ENCODE measurements at regions not wholly inside any gene's neighbourhood (a gene's known extent, or its start where the extent isn't known, plus 50 kb on each side); places are given as distances from the start of the nearest gene placed in this dataset.
A peak's percentile ranks its signal among the peaks of the same experiment; 100 is the strongest.

DNA sequence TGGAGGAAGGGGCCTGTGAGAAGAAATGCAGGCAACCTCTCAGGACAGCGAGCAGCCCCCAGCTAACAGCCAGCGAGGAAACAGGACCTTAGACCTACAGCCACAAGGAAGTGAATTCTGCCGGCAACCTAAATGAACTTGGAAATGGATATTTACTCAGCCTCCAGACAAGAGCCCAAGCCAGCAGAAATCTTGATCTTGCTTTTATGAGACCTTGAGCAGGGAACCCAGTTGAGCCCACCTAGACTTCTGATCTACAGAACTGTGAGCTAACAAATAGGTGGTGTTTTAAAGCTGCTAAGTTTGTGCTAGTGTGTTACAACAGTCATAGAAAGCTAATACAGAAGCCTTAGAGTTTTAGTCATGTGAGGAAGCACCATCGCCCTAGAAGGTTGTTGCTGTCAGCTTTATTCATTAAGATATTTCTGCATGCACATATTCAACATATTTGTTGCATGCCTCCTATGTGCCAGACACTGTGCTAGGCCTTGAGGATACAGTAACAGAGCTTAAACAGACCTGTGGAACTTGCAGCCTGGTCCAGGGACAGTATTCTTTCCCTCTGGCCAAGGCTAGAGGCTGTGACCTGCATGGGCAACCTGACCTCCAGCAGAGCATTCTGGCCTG lies 50.3 kb downstream of the NALF2 start:
- intact Hi-C loops (cut with micrococcal nuclease; ENCODE audit: unreplicated experiment): no loop called here
- CTCF ChIA-PET: no interaction called here

DNA sequence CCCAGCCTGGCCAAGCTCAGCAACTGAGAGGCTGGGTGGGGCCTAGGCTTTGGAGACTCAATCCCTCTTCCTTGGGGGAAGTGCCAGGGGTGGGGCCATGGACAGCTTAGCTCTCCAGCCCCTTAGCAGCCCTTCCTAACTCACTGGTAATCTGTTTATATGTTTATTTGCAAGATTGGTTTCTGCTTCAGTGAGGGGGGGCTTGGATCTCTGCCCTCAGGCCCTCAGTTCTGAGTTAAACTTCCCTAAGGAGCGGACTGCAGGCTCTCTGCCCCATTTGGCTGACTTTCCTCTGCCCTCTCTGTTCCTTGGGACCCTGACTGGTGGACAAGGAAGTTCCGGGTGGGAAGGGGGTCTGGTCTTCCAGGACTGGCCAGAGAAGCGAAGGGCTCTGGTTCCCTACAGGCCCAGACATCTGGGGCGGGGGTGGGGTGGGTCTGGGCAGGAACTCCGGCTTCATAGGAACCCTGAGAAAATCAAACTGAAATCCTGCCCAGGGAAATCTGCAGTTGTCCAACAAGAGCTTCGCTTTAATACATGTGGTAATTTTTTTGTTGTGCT lies 51.4 kb downstream of the NALF2 start:
- Mint-ChIP-seq H3K27me3 (ENCODE audit: unreplicated experiment) (no peaks in the 10 kb centered on the region), H3K4me1 (ENCODE audit: low read depth, unreplicated experiment) (peaks cover 18% of the 10 kb centered on the region), H3K36me3 (ENCODE audit: insufficient read depth, unreplicated experiment) (peaks cover 4% of the 10 kb centered on the region), H3K9me3 (ENCODE audit: low read depth, unreplicated experiment) (no peaks in the 10 kb centered on the region), H3K4me3 (ENCODE audit: low read depth, unreplicated experiment) (no peak overlapping the region), H3K27ac (ENCODE audit: unreplicated experiment) (peak overlapping the region; percentile 52)
- TF ChIP-seq, protein P1, sequence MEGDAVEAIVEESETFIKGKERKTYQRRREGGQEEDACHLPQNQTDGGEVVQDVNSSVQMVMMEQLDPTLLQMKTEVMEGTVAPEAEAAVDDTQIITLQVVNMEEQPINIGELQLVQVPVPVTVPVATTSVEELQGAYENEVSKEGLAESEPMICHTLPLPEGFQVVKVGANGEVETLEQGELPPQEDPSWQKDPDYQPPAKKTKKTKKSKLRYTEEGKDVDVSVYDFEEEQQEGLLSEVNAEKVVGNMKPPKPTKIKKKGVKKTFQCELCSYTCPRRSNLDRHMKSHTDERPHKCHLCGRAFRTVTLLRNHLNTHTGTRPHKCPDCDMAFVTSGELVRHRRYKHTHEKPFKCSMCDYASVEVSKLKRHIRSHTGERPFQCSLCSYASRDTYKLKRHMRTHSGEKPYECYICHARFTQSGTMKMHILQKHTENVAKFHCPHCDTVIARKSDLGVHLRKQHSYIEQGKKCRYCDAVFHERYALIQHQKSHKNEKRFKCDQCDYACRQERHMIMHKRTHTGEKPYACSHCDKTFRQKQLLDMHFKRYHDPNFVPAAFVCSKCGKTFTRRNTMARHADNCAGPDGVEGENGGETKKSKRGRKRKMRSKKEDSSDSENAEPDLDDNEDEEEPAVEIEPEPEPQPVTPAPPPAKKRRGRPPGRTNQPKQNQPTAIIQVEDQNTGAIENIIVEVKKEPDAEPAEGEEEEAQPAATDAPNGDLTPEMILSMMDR (IDR thresholded peaks at IDR 0.05; ENCODE audit: unreplicated experiment): no peak
- CTCF ChIA-PET: no interaction called here
- no peak for DNase-seq
- BruUV-seq (replicated peaks): no TSS peak
- intact Hi-C loops (cut with micrococcal nuclease; ENCODE audit: unreplicated experiment): no loop called here

More for the DNA sequence above, 50.3 kb downstream of the NALF2 start:
- no TSS peak for BruUV-seq (replicated peaks)
- TF ChIP-seq, protein P1 (IDR thresholded peaks at IDR 0.05; ENCODE audit: unreplicated experiment): no peak
- no peak overlapping the region for H3K27ac Mint-ChIP-seq (ENCODE audit: unreplicated experiment)
- H3K9me3 Mint-ChIP-seq (ENCODE audit: low read depth, unreplicated experiment): no peaks in the 10 kb centered on the region
- H3K4me3 Mint-ChIP-seq (ENCODE audit: low read depth, unreplicated experiment): no peak overlapping the region
- no peaks in the 10 kb centered on the region for H3K27me3 Mint-ChIP-seq (ENCODE audit: unreplicated experiment)
- H3K36me3 Mint-ChIP-seq (ENCODE audit: insufficient read depth, unreplicated experiment): peaks cover 4% of the 10 kb centered on the region
- peaks cover 18% of the 10 kb centered on the region for H3K4me1 Mint-ChIP-seq (ENCODE audit: low read depth, unreplicated experiment)
- no peak for DNase-seq

DNA sequence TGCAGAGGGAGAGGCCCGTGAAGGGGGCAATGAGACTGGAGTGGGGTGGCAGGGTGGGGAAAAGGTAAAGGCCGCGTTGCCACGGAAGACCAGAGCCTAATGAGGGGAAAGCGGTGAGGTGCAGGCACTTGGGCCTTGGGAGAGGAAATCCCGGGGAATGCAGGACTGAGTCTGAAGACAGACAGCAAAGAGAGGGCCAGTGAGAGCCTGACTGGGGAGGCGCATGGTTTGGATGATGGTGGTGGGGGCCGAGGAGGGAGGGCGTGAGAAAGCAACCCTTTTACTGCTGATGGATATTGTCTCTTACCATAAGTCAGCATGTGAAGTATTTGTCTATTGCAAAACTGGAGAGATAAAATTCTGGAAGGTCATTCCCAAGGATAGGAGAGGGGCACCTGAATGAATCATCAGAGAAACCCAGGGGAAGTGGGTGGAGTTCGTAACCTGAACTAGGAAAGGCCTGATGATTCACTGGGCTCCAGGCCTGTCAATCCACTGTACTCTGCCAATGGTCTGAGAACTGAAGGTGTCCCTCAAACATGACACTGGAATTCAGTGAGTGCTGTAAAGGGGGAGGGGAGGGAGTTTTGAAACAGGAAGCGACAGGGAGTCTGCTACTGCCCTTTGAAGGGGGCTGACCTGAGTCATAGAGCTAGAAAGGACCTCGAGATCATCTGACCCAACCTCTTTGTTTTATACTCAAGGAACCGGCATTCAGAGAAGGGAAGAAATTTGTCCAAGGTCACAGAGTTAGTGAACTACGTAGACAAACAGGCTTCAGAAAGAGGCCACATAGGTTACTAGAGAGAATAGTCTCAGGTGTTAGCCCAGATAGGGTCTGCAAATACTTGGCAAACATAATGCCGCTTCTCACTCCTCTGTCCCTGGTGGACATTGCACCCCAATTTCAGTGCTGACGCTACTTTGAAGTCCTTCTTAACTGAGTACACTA lies 52.2 kb downstream of the NALF2 start:
- intact Hi-C loops (cut with micrococcal nuclease; ENCODE audit: unreplicated experiment): no loop called here
- DNase-seq: peak; percentile 43
- Mint-ChIP-seq H3K9me3 (ENCODE audit: low read depth, unreplicated experiment) (peaks cover under 1% of the 10 kb centered on the region), H3K4me1 (ENCODE audit: low read depth, unreplicated experiment) (peaks cover 18% of the 10 kb centered on the region), H3K27me3 (ENCODE audit: unreplicated experiment) (no peaks in the 10 kb centered on the region), H3K36me3 (ENCODE audit: insufficient read depth, unreplicated experiment) (peaks cover 4% of the 10 kb centered on the region), H3K27ac (ENCODE audit: unreplicated experiment) (peak overlapping the region; percentile 52), H3K4me3 (ENCODE audit: low read depth, unreplicated experiment) (no peak overlapping the region)
- TF ChIP-seq, protein P1 (IDR thresholded peaks at IDR 0.05; ENCODE audit: unreplicated experiment): no peak
- no TSS peak for BruUV-seq (replicated peaks)
- CTCF ChIA-PET: no interaction called here

DNA sequence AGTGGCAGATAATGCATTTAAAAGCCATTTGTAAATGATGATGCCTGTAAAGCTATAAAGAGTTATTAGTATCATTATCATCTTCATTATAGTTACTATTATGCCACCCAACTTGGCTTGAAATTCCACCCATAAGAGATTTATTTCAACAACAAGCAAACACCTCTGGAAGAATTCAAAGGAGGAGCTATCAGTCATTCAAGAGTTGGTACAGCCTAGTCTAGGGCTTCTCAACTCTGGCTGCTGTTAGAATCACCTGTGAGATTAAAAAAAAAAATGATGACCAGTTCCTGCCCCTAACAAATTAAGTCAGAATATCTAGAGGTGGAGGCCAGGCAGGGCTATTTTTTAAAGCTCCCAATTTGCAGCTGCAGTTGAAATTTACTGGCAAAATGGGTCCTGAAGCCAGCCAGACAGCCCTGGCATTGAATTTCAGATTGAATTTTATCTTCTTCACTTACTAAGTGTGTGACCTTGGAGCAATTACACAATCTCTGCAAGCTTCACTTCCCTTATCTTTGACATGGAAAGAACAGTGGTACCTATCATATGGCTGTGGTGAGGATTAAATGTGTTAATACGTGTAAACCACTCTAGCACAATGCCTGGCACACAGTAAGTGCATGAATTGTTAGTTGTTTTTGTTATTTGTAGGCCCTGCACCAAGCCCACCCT lies 52.9 kb upstream of the EDA start:
- intact Hi-C loops (cut with micrococcal nuclease; ENCODE audit: unreplicated experiment): no loop called here
- TF ChIP-seq, protein P1 (IDR thresholded peaks at IDR 0.05; ENCODE audit: unreplicated experiment): no peak
- no peak for DNase-seq
- H3K27ac Mint-ChIP-seq (ENCODE audit: unreplicated experiment): no peak overlapping the region
- BruUV-seq (replicated peaks): no TSS peak
- H3K4me3 Mint-ChIP-seq (ENCODE audit: low read depth, unreplicated experiment): no peak overlapping the region
- peaks cover 2% of the 10 kb centered on the region for H3K9me3 Mint-ChIP-seq (ENCODE audit: low read depth, unreplicated experiment)
- H3K4me1 Mint-ChIP-seq (ENCODE audit: low read depth, unreplicated experiment): no peaks in the 10 kb centered on the region
- no peaks in the 10 kb centered on the region for H3K36me3 Mint-ChIP-seq (ENCODE audit: insufficient read depth, unreplicated experiment)
- CTCF ChIA-PET: no interaction called here
- peaks cover 14% of the 10 kb centered on the region for H3K27me3 Mint-ChIP-seq (ENCODE audit: unreplicated experiment)
